Ovary (tissue), 3 donors: ENCODE measurements at regions not wholly inside any gene's neighbourhood (a gene's known extent, or its start where the extent isn't known, plus 50 kb on each side); places are given as distances from the start of the nearest gene placed in this dataset.

ENCODE experiments used
- CTCF ChIP-seq, 3 donors: fragments of 450-650 bp in 2 of 3; fragments of 200-600 bp in 1 of 3; IDR thresholded peaks; one replicate each; pipeline versions ENCODE4 v1.5.1 to v1.8.0; 2016 to 2022; ENCODE audit warnings: antibody characterized with exemption in 3 of 3, mild to moderate bottlenecking in 1 of 3
- POLR2A ChIP-seq: fragments of 450-650 bp; IDR thresholded peaks from one replicate; pipeline ENCODE4 v1.6.1; 2017; ENCODE audit warnings: antibody characterized with exemption, mild to moderate bottlenecking, moderate library complexity
- donor health status: DM: no; HTN: no; CAD: no.

- no peak for TF ChIP-seq CTCF (IDR thresholded peaks at IDR 0.05)
- TF ChIP-seq POLR2A, result no peak
Measured at GRCh38 chr5:166320920-166321480, 1970.4 kb upstream of the WWC1 start.
